ENCODE measurements at regions not wholly inside any gene's neighbourhood (a gene's known extent, or its start where the extent isn't known, plus 50 kb on each side); places are given as distances from the start of the nearest gene placed in this dataset.

- no peak for TF ChIP-seq WRNIP1 (IDR thresholded peaks at IDR 0.05; ENCODE audit: borderline replicate concordance, low read depth, low read length)
Measured at GRCh38 chr3:128567705-128568356, 74.8 kb upstream of the GATA2 start (continued).

GRCh38 chr3:128567141-128567540 lies 74.1 kb upstream of the GATA2 start:
- TF ChIP-seq ZZZ3 (IDR thresholded peaks at IDR 0.05; ENCODE audit: control insufficient read depth, insufficient read length, low read depth): no peak
- no peak for TF ChIP-seq TAF1 (IDR thresholded peaks at IDR 0.05; ENCODE audit: borderline replicate concordance, low read depth, low read length)
- TF ChIP-seq SMAD5 (IDR thresholded peaks at IDR 0.05; ENCODE audit: low read depth): no peak
- no peak for TF ChIP-seq STAT3 (IDR thresholded peaks at IDR 0.05; ENCODE audit: low read depth, low read length)
- WGBS (ENCODE audit: insufficient coverage, insufficient replicate concordance, low lambda C conversion rate, missing lambda C conversion rate): 19% methylated on average over 6 of the region's 6 CpGs
- intact Hi-C loops (cut with micrococcal nuclease; ENCODE audit: unreplicated experiment): no loop called here
- CTCF ChIA-PET: interaction anchor here (1.0 kb wide), 1 partner anchor 41 kb away, joined by 3 read pairs; no protein-coding TSS in a partner anchor
- Histone ChIP-seq H3K27ac (ENCODE audit: control insufficient read depth, insufficient read depth) (no peak overlapping the region), H3K27me3 (replicated peaks in 1 of 2; ENCODE audit: control insufficient read depth in 2 of 2, insufficient read depth in 2 of 2, low read length in 1 of 2) (peaks cover 0 to 5% of the 10 kb centered on the region in 2 experiments; a peak in 3 of 4 replicates), H3K36me3 (ENCODE audit: control insufficient read depth in 2 of 2, insufficient read depth in 2 of 2, low read length in 1 of 2) (no peaks in the 10 kb centered on the region), H3K4me1 (ENCODE audit: control insufficient read depth, insufficient read depth, low read length) (no peaks in the 10 kb centered on the region), H3K4me3 (no peak overlapping the region), H3K9me3 (replicated peaks; ENCODE audit: control insufficient read depth, insufficient read depth, low read length) (no peaks in the 10 kb centered on the region), H3K9ac (ENCODE audit: control insufficient read depth, insufficient read depth, low read length) (no peak overlapping the region), H2AFZ (ENCODE audit: control insufficient read depth, low read depth, low read length) (no peak overlapping the region), H4K20me1 (ENCODE audit: control insufficient read depth, insufficient read depth) (no peaks in the 10 kb centered on the region), H3K79me2 (ENCODE audit: control insufficient read depth, insufficient read depth, low read length) (no peaks in the 10 kb centered on the region), H3K4me2 (ENCODE audit: control insufficient read depth, insufficient read depth) (no peak overlapping the region)
- RAD21 ChIA-PET (ENCODE audit: unreplicated experiment): no interaction called here
- BruUV-seq (replicated peaks): no TSS peak
- SMC1A ChIA-PET (ENCODE audit: uncharacterized antibody, unreplicated experiment): no interaction called here
- FAIRE-seq (no peak), ATAC-seq (no peak), DNase-seq (ENCODE audit: low read depth, low spot score) (no peak)
- in situ Hi-C loops (cut with MboI): no loop called here
- POLR2A ChIA-PET: no interaction called here

- DNase-seq (ENCODE audit: low read depth, low spot score) (no peak), FAIRE-seq (no peak), ATAC-seq (no peak)
- no peak overlapping the region for H3K27ac ChIP-seq (ENCODE audit: control insufficient read depth, insufficient read depth)
- H3K9me3 ChIP-seq (replicated peaks; ENCODE audit: control insufficient read depth, insufficient read depth, low read length): no peaks in the 10 kb centered on the region
- 37% methylated on average over 7 of the region's 7 CpGs for WGBS (ENCODE audit: insufficient coverage, insufficient replicate concordance, low lambda C conversion rate, missing lambda C conversion rate)
- H2AFZ ChIP-seq (ENCODE audit: control insufficient read depth, low read depth, low read length): no peak overlapping the region
- no peaks in the 10 kb centered on the region for H4K20me1 ChIP-seq (ENCODE audit: control insufficient read depth, insufficient read depth)
- RAD21 ChIA-PET (ENCODE audit: unreplicated experiment): no interaction called here
- no peak overlapping the region for H3K4me3 ChIP-seq
- peaks cover 0 to 5% of the 10 kb centered on the region in 2 experiments; a peak in 2 of 4 replicates for H3K27me3 ChIP-seq (replicated peaks in 1 of 2; ENCODE audit: control insufficient read depth in 2 of 2, insufficient read depth in 2 of 2, low read length in 1 of 2)
- H3K4me2 ChIP-seq (ENCODE audit: control insufficient read depth, insufficient read depth): no peak overlapping the region
- no peaks in the 10 kb centered on the region for H3K36me3 ChIP-seq (ENCODE audit: control insufficient read depth in 2 of 2, insufficient read depth in 2 of 2, low read length in 1 of 2)
- no peaks in the 10 kb centered on the region for H3K79me2 ChIP-seq (ENCODE audit: control insufficient read depth, insufficient read depth, low read length)
- CTCF ChIA-PET: no interaction called here
- no TSS peak for BruUV-seq (replicated peaks)
- H3K4me1 ChIP-seq (ENCODE audit: control insufficient read depth, insufficient read depth, low read length): no peaks in the 10 kb centered on the region
- intact Hi-C loops (cut with micrococcal nuclease; ENCODE audit: unreplicated experiment) (no loop called here), in situ Hi-C loops (cut with MboI) (no loop called here)
- SMC1A ChIA-PET (ENCODE audit: uncharacterized antibody, unreplicated experiment): no interaction called here
- POLR2A ChIA-PET: no interaction called here
- H3K9ac ChIP-seq (ENCODE audit: control insufficient read depth, insufficient read depth, low read length): no peak overlapping the region
- no peak for TF ChIP-seq CEBPB (IDR thresholded peaks at IDR 0.05; ENCODE audit: borderline replicate concordance in 1 of 2, low read depth in 2 of 2, low read length in 2 of 2)
- no peak for TF ChIP-seq HDAC6 (IDR thresholded peaks at IDR 0.05; ENCODE audit: unreplicated experiment)
- no peak for TF ChIP-seq NR2C2 (IDR thresholded peaks at IDR 0.05; ENCODE audit: borderline replicate concordance, control insufficient read depth, insufficient read length, low read depth)
- no peak for TF ChIP-seq NR2C1 (IDR thresholded peaks at IDR 0.05)
- no peak for TF ChIP-seq POLR2A (IDR thresholded peaks at IDR 0.05; ENCODE audit: low read depth, low read length)
- no peak for TF ChIP-seq STAT1 (conservative IDR thresholded peaks at IDR 0.05)
- no peak for TF ChIP-seq ESRRA (IDR thresholded peaks at IDR 0.05; ENCODE audit: low read length)
- TF ChIP-seq SUPT20H (IDR thresholded peaks at IDR 0.05; ENCODE audit: borderline replicate concordance, control insufficient read depth, low read depth, low read length): no peak
- no peak for TF ChIP-seq SREBF2 (IDR thresholded peaks at IDR 0.05; ENCODE audit: low read length)
- no peak for TF ChIP-seq ZNF217 (IDR thresholded peaks at IDR 0.05)
- no peak for TF ChIP-seq SREBF1 (IDR thresholded peaks at IDR 0.05; ENCODE audit: low read length)
- no peak for TF ChIP-seq IKZF1 (conservative IDR thresholded peaks at IDR 0.05)
- no peak for TF ChIP-seq MXI1 (IDR thresholded peaks at IDR 0.05; ENCODE audit: low read depth, low read length)
Measured at GRCh38 chr3:128563439-128563838, 70.4 kb upstream of the GATA2 start.
